ENCODE measurements at regions not wholly inside any gene's neighbourhood (a gene's known extent, or its start where the extent isn't known, plus 50 kb on each side); places are given as distances from the start of the nearest gene placed in this dataset.

GRCh38 chr10:71137701-71138100, 74.7 kb upstream of the UNC5B start:
- TF ChIP-seq CTCF (IDR thresholded peaks at IDR 0.05) (no peak), POLR2A (IDR thresholded peaks at IDR 0.05) (no peak)

All from testis (tissue), 2 donors.